Panc1 (cell line): ENCODE measurements at regions not wholly inside any gene's neighbourhood (a gene's known extent, or its start where the extent isn't known, plus 50 kb on each side); places are given as distances from the start of the nearest gene placed in this dataset.

Experiments used
- CTCF ChIP-seq: fragments of 450-650 bp; IDR thresholded peaks from 2 replicates; pipeline ENCODE4 v1.5.1; 2017; ENCODE audit warnings: mild to moderate bottlenecking
- REST ChIP-seq, 2 experiments: IDR thresholded peaks; 2 replicates each; pipeline ENCODE4 v1.6.1; 2011 to 2012; ENCODE audit warnings: low read depth in 2 of 2, control low read depth in 1 of 2, low read length in 1 of 2, mild to moderate bottlenecking in 1 of 2, moderate library complexity in 1 of 2; ENCODE audit not compliant: insufficient read depth in 1 of 2
- TCF7L2 ChIP-seq: IDR thresholded peaks from 2 replicates; pipeline ENCODE4 v1.6.1; 2011; ENCODE audit warnings: mild to moderate bottlenecking, low read depth, low read length, inconsistent platforms

DNA sequence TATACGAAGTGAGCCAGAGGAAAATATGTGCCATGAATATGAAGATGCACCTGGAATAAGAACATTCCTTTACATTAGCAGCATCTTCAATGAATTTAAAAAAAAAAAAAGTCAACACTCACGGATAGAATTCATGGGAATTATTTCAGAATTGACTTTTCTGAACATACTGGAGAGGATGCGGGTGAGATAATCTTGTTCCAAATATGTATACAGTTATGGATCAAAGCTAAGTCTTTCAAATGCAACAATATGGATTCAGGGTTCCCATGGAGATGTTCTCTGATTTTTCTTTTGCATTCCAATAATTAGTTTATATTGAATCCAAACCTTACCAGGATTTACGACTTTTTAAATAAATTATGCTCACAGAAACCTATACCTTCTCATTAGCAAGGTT lies 1660.7 kb downstream of the SLITRK1 start:
- TF ChIP-seq CTCF (no peak), TCF7L2 (no peak), REST (IDR thresholded peaks at IDR 0.05; ENCODE audit: insufficient read depth in 1 of 2, low read depth in 2 of 2, low read length in 1 of 2) (no peak)
